Prostate gland (tissue), 2 donors: ENCODE measurements at regions not wholly inside any gene's neighbourhood (a gene's known extent, or its start where the extent isn't known, plus 50 kb on each side); places are given as distances from the start of the nearest gene placed in this dataset.
"Not testable (repeated sequence)": the region's sequence is repeated elsewhere in the genome, so short reads cannot be mapped to it uniquely, and the experiment has no call there.

Experiments used
- DNase-seq: peaks from one replicate; pipeline ENCODE4 v3.0.0-alpha.2; 2019; ENCODE audit warnings: low spot score
- H3K27ac ChIP-seq, 2 donors: fragments of 200-600 bp; sonication (generic); 2 replicates each; pipeline ENCODE4 v1.5.1; 2017 to 2019
- H3K27me3 ChIP-seq: fragments of 200-600 bp; sonication (generic); replicated peaks from 2 replicates; pipeline ENCODE4 v1.5.1; 2019; ENCODE audit not compliant: insufficient read depth
- H3K36me3 ChIP-seq, 2 donors: fragments of 200-600 bp; sonication (generic); 1 replicate in 1 of 2; 2 replicates in 1 of 2; pipeline versions ENCODE4 v1.5.1 to v1.8.1; 2017 to 2019
- H3K4me1 ChIP-seq: fragments of 200-600 bp; sonication (generic); replicated peaks from 2 replicates; pipeline ENCODE4 v1.5.1; 2019
- H3K4me3 ChIP-seq, 2 donors: fragments of 200-600 bp; sonication (generic); 2 replicates each; pipeline ENCODE4 v1.5.1; 2017 to 2019
- H3K9me3 ChIP-seq: fragments of 200-600 bp; sonication (generic); 2 replicates; pipeline ENCODE4 v1.5.1; 2017
- CTCF ChIP-seq, 4 experiments: fragments of 200-600 bp in 2 of 4; fragments of 450-650 bp in 2 of 4; sonication (generic) in 2 of 4; IDR thresholded peaks; 1 replicate in 3 of 4; 2 replicates in 1 of 4; pipeline ENCODE4 v1.5.1; 2016 to 2019; ENCODE audit warnings: antibody characterized with exemption in 4 of 4, mild to moderate bottlenecking in 2 of 4, moderate library complexity in 2 of 4
- POLR2A ChIP-seq: fragments of 450-650 bp; IDR thresholded peaks from one replicate; pipeline ENCODE4 v1.6.1; 2016; ENCODE audit warnings: antibody characterized with exemption, mild to moderate bottlenecking
- POLR2AphosphoS5 ChIP-seq: sonication (generic); formaldehyde crosslinking; IDR thresholded peaks from one replicate; pipeline ENCODE4 v1.6.1; 2017; ENCODE audit warnings: antibody characterized with exemption
- WGBS: methylation state at CpG from one replicate; pipeline ENCODE4 v1.1.5; 2018; 5-methylcytosine and 5-hydroxymethylcytosine counted together
- intact Hi-C: fragments of 100-400 bp; cut with DNase I; formaldehyde crosslinking; loops from one replicate; pipeline ENCODE4 v1.14.2; 2022

- 89% methylated on average over 2 of the region's 2 CpGs for WGBS
- H3K4me3 ChIP-seq = no peak overlapping the region
- intact Hi-C loops = no loop called here
- H3K9me3 ChIP-seq = no peaks in the 10 kb centered on the region
- H3K27ac ChIP-seq = no peak overlapping the region
- H3K4me1 ChIP-seq = no peaks in the 10 kb centered on the region
- no peaks in the 10 kb centered on the region for H3K27me3 ChIP-seq
- TF ChIP-seq CTCF (IDR thresholded peaks at IDR 0.05) (no peak), POLR2AphosphoS5 (no peak), POLR2A (no peak)
- no peaks in the 10 kb centered on the region for H3K36me3 ChIP-seq
- DNase-seq = no peak
Observed at GRCh38 chrY:7285388-7285787, 373.8 kb upstream of the AMELY start.

- H3K27ac ChIP-seq = no peak overlapping the region
- H3K27me3 ChIP-seq = no peaks in the 10 kb centered on the region
- 65% methylated on average over 6 of the region's 6 CpGs for WGBS
- H3K4me3 ChIP-seq = no peak overlapping the region
- H3K9me3 ChIP-seq = no peaks in the 10 kb centered on the region
- no peak for DNase-seq
- no peaks in the 10 kb centered on the region for H3K4me1 ChIP-seq
- no peaks in the 10 kb centered on the region for H3K36me3 ChIP-seq
- intact Hi-C loops = no loop called here
- TF ChIP-seq POLR2AphosphoS5 (no peak), POLR2A (no peak), CTCF (IDR thresholded peaks at IDR 0.05) (no peak)
Observed at GRCh38 chrY:7283001-7283400, 371.4 kb upstream of the AMELY start.

- H3K27ac ChIP-seq, H3K27me3 ChIP-seq, H3K4me3 ChIP-seq, H3K4me1 ChIP-seq, H3K9me3 ChIP-seq, intact Hi-C loops, DNase-seq, H3K36me3 ChIP-seq: not testable (repeated sequence)
- WGBS = 26% methylated on average over 6 of the region's 8 CpGs
Observed at GRCh38 chrY:7280151-7280740, 368.7 kb upstream of the AMELY start.

GRCh38 chrY:7275751-7276150 is 364.2 kb upstream of the AMELY start:
- WGBS = 26% methylated on average over 9 of the region's 11 CpGs
- Histone ChIP-seq H3K27me3 (no peaks in the 10 kb centered on the region), H3K36me3 (no peaks in the 10 kb centered on the region), H3K4me1 (no peaks in the 10 kb centered on the region), H3K27ac (peak overlapping the region; percentile 73), H3K4me3 (peak overlapping the region; percentile 50 to 55), H3K9me3 (no peaks in the 10 kb centered on the region)
- peak; percentile 8 for DNase-seq
- peak; percentile 27 for TF ChIP-seq POLR2A
- no peak for TF ChIP-seq POLR2AphosphoS5
- intact Hi-C loops = loop anchor here (10.0 kb wide), 1 partner anchor 59 kb away; no protein-coding TSS in a partner anchor

- H3K27ac ChIP-seq = peak overlapping the region; percentile 73
- WGBS = 4% methylated on average over 15 of the region's 18 CpGs
- H3K9me3 ChIP-seq = no peaks in the 10 kb centered on the region
- TF ChIP-seq CTCF (IDR thresholded peaks at IDR 0.05) (no peak), POLR2AphosphoS5 (no peak), POLR2A (no peak)
- H3K4me3 ChIP-seq = peak overlapping the region; percentile 50 to 55
- no peaks in the 10 kb centered on the region for H3K27me3 ChIP-seq
- no peaks in the 10 kb centered on the region for H3K4me1 ChIP-seq
- DNase-seq = no peak
- intact Hi-C loops = loop anchor here (10.0 kb wide), 1 partner anchor 60 kb away; no protein-coding TSS in a partner anchor
- no peaks in the 10 kb centered on the region for H3K36me3 ChIP-seq
Observed at GRCh38 chrY:7275014-7275413, 363.5 kb upstream of the AMELY start.

GRCh38 chrY:7274369-7274913 is 362.9 kb upstream of the AMELY start:
- H3K36me3 ChIP-seq = no peaks in the 10 kb centered on the region
- H3K27ac ChIP-seq = peak overlapping the region; percentile 73

More at GRCh38 chrY:7274369-7274913, 362.9 kb upstream of the AMELY start:
- no peak for TF ChIP-seq POLR2AphosphoS5
- no CpG with 5 or more reads among the region's 54 CpGs for WGBS
- H3K27me3 ChIP-seq = no peaks in the 10 kb centered on the region
- DNase-seq = peak; percentile 4
- H3K4me3 ChIP-seq = peak overlapping the region; percentile 50 to 55
- H3K4me1 ChIP-seq = no peaks in the 10 kb centered on the region
- intact Hi-C loops = loop anchor here (10.0 kb wide), 1 partner anchor 60 kb away; no protein-coding TSS in a partner anchor
- no peaks in the 10 kb centered on the region for H3K9me3 ChIP-seq
